Stomach (tissue), 4 donors: ENCODE measurements at regions not wholly inside any gene's neighbourhood (a gene's known extent, or its start where the extent isn't known, plus 50 kb on each side); places are given as distances from the start of the nearest gene placed in this dataset.

Experiments
- EP300 ChIP-seq: sonication (generic); formaldehyde crosslinking; IDR thresholded peaks from one replicate; pipeline ENCODE4 v1.6.1; 2017; ENCODE audit warnings: antibody characterized with exemption
- POLR2A ChIP-seq, 4 donors: fragments of 450-650 bp; IDR thresholded peaks; one replicate each; pipeline ENCODE4 v1.6.1; 2016; ENCODE audit warnings: antibody characterized with exemption in 4 of 4, control low read depth in 2 of 4, mild to moderate bottlenecking in 1 of 4, moderate library complexity in 1 of 4
- POLR2AphosphoS5 ChIP-seq, 3 donors: sonication (generic); formaldehyde crosslinking; IDR thresholded peaks; one replicate each; pipeline ENCODE4 v1.6.1; 2016; ENCODE audit warnings: antibody characterized with exemption in 3 of 3
- TF ChIP-seq, protein P1 (sequence below), 7 experiments: fragments of 450-650 bp in 4 of 7; fragments of 200-600 bp in 3 of 7; sonication (generic) in 3 of 7; IDR thresholded peaks; one replicate each; pipeline ENCODE4 v1.5.1; 2016 to 2019; ENCODE audit warnings: antibody characterized with exemption in 7 of 7, control low read depth in 2 of 7, mild to moderate bottlenecking in 1 of 7

DNA sequence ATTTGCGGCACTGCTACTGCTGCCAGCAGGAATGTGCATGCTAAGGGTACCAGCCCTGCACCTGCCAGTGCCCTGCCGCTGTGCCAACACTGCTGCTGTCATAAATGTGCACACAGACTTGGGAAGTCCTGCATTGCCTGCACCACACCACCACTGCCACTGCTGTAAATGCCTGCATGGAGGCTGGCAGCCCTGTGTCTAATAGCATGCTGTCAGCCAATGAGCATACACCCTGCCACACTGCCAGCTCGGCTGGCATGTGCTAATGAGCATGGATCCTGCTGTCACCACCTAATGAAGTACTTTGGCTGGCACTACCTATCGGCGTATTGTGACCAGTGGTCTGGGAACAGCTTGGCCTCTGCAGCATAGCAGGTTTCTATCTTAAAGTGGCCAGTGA lies 981.8 kb upstream of the GBE1 start:
- TF ChIP-seq, protein P1, sequence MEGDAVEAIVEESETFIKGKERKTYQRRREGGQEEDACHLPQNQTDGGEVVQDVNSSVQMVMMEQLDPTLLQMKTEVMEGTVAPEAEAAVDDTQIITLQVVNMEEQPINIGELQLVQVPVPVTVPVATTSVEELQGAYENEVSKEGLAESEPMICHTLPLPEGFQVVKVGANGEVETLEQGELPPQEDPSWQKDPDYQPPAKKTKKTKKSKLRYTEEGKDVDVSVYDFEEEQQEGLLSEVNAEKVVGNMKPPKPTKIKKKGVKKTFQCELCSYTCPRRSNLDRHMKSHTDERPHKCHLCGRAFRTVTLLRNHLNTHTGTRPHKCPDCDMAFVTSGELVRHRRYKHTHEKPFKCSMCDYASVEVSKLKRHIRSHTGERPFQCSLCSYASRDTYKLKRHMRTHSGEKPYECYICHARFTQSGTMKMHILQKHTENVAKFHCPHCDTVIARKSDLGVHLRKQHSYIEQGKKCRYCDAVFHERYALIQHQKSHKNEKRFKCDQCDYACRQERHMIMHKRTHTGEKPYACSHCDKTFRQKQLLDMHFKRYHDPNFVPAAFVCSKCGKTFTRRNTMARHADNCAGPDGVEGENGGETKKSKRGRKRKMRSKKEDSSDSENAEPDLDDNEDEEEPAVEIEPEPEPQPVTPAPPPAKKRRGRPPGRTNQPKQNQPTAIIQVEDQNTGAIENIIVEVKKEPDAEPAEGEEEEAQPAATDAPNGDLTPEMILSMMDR (IDR thresholded peaks at IDR 0.05), result no peak
- TF ChIP-seq POLR2A (IDR thresholded peaks at IDR 0.05) (no peak), EP300 (no peak), POLR2AphosphoS5 (IDR thresholded peaks at IDR 0.05) (no peak)
